ENCODE measurements at regions not wholly inside any gene's neighbourhood (a gene's known extent, or its start where the extent isn't known, plus 50 kb on each side); places are given as distances from the start of the nearest gene placed in this dataset.

- no peak for TF ChIP-seq USF1 (IDR thresholded peaks at IDR 0.05)
- no peak for TF ChIP-seq FOXM1 (IDR thresholded peaks at IDR 0.05; ENCODE audit: borderline replicate concordance, low read depth)
- no peak for TF ChIP-seq MAX (IDR thresholded peaks at IDR 0.05)
- TF ChIP-seq YY1 (IDR thresholded peaks at IDR 0.05; ENCODE audit: low read depth), result no peak
- no peak for TF ChIP-seq RAD21 (IDR thresholded peaks at IDR 0.05; ENCODE audit: low read depth)
- no peak for TF ChIP-seq ZBTB7A (IDR thresholded peaks at IDR 0.05; ENCODE audit: low read depth)
- TF ChIP-seq EGR1 (IDR thresholded peaks at IDR 0.05), result no peak
- no peak for TF ChIP-seq NFIC (IDR thresholded peaks at IDR 0.05)
- TF ChIP-seq TAF1 (IDR thresholded peaks at IDR 0.05; ENCODE audit: low read depth), result no peak
- TF ChIP-seq EP300 (IDR thresholded peaks at IDR 0.05; ENCODE audit: borderline replicate concordance), result no peak
- no peak for TF ChIP-seq REST (IDR thresholded peaks at IDR 0.05; ENCODE audit: low read depth)
- TF ChIP-seq CEBPB (IDR thresholded peaks at IDR 0.05), result no peak
- TF ChIP-seq TCF12 (IDR thresholded peaks at IDR 0.05; ENCODE audit: low read depth), result no peak
- no peak for TF ChIP-seq CREB1 (IDR thresholded peaks at IDR 0.05; ENCODE audit: low read depth)
- no peak for TF ChIP-seq TEAD4 (IDR thresholded peaks at IDR 0.05)
These were observed 102.6 kb downstream of the LHFPL1 start for GRCh38 chrX:112577146-112577545.

GRCh38 chrX:112571388-112571787, 108.3 kb downstream of the LHFPL1 start:
- no peak for TF ChIP-seq USF1 (IDR thresholded peaks at IDR 0.05)
- no peak for TF ChIP-seq FOXM1 (IDR thresholded peaks at IDR 0.05; ENCODE audit: borderline replicate concordance, low read depth)
- TF ChIP-seq EGR1 (IDR thresholded peaks at IDR 0.05), result no peak
- TF ChIP-seq EP300 (IDR thresholded peaks at IDR 0.05; ENCODE audit: borderline replicate concordance), result no peak
- TF ChIP-seq NFIC (IDR thresholded peaks at IDR 0.05), result no peak
- TF ChIP-seq REST (IDR thresholded peaks at IDR 0.05; ENCODE audit: low read depth), result no peak
- no peak for TF ChIP-seq MAX (IDR thresholded peaks at IDR 0.05)
- no peak for TF ChIP-seq CEBPB (IDR thresholded peaks at IDR 0.05)
- no peak for TF ChIP-seq ZBTB7A (IDR thresholded peaks at IDR 0.05; ENCODE audit: low read depth)
- TF ChIP-seq TEAD4 (IDR thresholded peaks at IDR 0.05), result no peak
- TF ChIP-seq CREB1 (IDR thresholded peaks at IDR 0.05; ENCODE audit: low read depth), result no peak
- TF ChIP-seq YY1 (IDR thresholded peaks at IDR 0.05; ENCODE audit: low read depth), result no peak
- no peak for TF ChIP-seq RAD21 (IDR thresholded peaks at IDR 0.05; ENCODE audit: low read depth)

GRCh38 chrX:112555831-112556230, 123.9 kb downstream of the LHFPL1 start:
- TF ChIP-seq TAF1 (IDR thresholded peaks at IDR 0.05; ENCODE audit: low read depth) (no peak), MAX (IDR thresholded peaks at IDR 0.05) (no peak), TEAD4 (IDR thresholded peaks at IDR 0.05) (no peak)

GRCh38 chrX:112545051-112545450, 134.7 kb downstream of the LHFPL1 start:
- no peak for TF ChIP-seq ZBTB7A (IDR thresholded peaks at IDR 0.05; ENCODE audit: low read depth)
- TF ChIP-seq REST (IDR thresholded peaks at IDR 0.05; ENCODE audit: low read depth), result no peak
- TF ChIP-seq YY1 (IDR thresholded peaks at IDR 0.05; ENCODE audit: low read depth), result no peak
- TF ChIP-seq RAD21 (IDR thresholded peaks at IDR 0.05; ENCODE audit: low read depth), result no peak
- no peak for TF ChIP-seq MAX (IDR thresholded peaks at IDR 0.05)
- no peak for TF ChIP-seq USF1 (IDR thresholded peaks at IDR 0.05)
- TF ChIP-seq FOXM1 (IDR thresholded peaks at IDR 0.05; ENCODE audit: borderline replicate concordance, low read depth), result no peak
- no peak for TF ChIP-seq TAF1 (IDR thresholded peaks at IDR 0.05; ENCODE audit: low read depth)
- no peak for TF ChIP-seq TCF12 (IDR thresholded peaks at IDR 0.05; ENCODE audit: low read depth)
- TF ChIP-seq CREB1 (IDR thresholded peaks at IDR 0.05; ENCODE audit: low read depth), result no peak
- no peak for TF ChIP-seq CEBPB (IDR thresholded peaks at IDR 0.05)
- no peak for TF ChIP-seq EP300 (IDR thresholded peaks at IDR 0.05; ENCODE audit: borderline replicate concordance)
- no peak for TF ChIP-seq EGR1 (IDR thresholded peaks at IDR 0.05)

Measured in Ishikawa (cell line).